ENCODE measurements at regions not wholly inside any gene's neighbourhood (a gene's known extent, or its start where the extent isn't known, plus 50 kb on each side); places are given as distances from the start of the nearest gene placed in this dataset.

DNA sequence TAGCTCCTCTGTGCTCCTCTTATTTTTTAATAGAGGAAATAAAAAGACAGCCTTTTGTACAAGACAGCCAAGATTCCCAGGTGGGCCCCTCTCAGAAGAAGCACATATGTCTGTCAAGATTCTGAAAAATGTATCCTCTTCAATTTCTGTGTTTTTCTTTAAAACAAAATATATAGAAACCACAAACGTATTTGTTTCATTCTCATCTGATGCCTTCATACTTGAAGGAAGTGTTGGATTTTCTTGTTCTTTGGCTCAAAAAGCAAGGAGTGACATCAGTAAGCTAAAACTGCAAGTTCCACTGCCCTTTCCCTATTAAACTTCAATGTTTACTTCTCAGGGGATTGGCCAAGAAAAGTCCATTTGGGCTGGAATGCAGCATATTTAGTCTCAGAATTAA, 193.8 kb upstream of the OSR1 start:
- no peak for DNase-seq
- WGBS, 4 donors = 53 to 58% (median 56%) methylated on average over 1 of the region's 1 CpG
- no peak for TF ChIP-seq POLR2A (IDR thresholded peaks at IDR 0.05)
- TF ChIP-seq, protein P1, sequence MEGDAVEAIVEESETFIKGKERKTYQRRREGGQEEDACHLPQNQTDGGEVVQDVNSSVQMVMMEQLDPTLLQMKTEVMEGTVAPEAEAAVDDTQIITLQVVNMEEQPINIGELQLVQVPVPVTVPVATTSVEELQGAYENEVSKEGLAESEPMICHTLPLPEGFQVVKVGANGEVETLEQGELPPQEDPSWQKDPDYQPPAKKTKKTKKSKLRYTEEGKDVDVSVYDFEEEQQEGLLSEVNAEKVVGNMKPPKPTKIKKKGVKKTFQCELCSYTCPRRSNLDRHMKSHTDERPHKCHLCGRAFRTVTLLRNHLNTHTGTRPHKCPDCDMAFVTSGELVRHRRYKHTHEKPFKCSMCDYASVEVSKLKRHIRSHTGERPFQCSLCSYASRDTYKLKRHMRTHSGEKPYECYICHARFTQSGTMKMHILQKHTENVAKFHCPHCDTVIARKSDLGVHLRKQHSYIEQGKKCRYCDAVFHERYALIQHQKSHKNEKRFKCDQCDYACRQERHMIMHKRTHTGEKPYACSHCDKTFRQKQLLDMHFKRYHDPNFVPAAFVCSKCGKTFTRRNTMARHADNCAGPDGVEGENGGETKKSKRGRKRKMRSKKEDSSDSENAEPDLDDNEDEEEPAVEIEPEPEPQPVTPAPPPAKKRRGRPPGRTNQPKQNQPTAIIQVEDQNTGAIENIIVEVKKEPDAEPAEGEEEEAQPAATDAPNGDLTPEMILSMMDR (IDR thresholded peaks at IDR 0.05) = no peak
- Histone ChIP-seq H3K9me3 (replicated peaks in 1 of 3) (no peaks in the 10 kb centered on the region), H3K4me1 (replicated peaks in 1 of 2) (no peaks in the 10 kb centered on the region), H3K27me3 (no peaks in the 10 kb centered on the region), H3K36me3 (replicated peaks in 1 of 2) (no peaks in the 10 kb centered on the region), H3K4me3 (no peak overlapping the region), H3K27ac (no peak overlapping the region)
- intact Hi-C loops (cut with DNase I) = no loop called here

DNA sequence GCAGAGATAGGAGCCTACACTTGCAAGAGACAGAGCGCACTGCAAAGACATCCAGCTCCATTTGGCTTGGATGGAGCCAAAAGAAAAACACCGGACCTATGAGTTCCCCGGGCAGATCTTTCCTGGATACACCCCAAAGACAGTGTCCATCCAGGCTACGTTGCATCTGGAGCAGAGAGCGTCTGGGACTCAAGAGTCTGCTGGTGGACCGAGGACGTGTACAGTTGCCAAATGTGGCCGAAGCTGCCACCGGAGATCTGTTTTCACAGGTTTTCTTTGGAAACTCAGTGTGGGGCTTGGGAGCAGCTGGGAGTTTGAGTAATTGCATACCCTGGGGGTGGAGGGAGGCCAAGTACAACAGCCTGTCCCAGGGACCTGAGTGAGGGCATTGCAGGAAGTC, 192.3 kb upstream of the OSR1 start:
- no peaks in the 10 kb centered on the region for H3K27me3 ChIP-seq
- H3K27ac ChIP-seq = no peak overlapping the region
- DNase-seq = no peak
- H3K36me3 ChIP-seq (replicated peaks in 1 of 2) = no peaks in the 10 kb centered on the region
- H3K9me3 ChIP-seq (replicated peaks in 1 of 3) = no peaks in the 10 kb centered on the region
- H3K4me1 ChIP-seq (replicated peaks in 1 of 2) = no peaks in the 10 kb centered on the region
- no peak for TF ChIP-seq POLR2A (IDR thresholded peaks at IDR 0.05)
- TF ChIP-seq, protein P1 (IDR thresholded peaks at IDR 0.05) = no peak
- no peak overlapping the region for H3K4me3 ChIP-seq
- intact Hi-C loops (cut with DNase I) = no loop called here
- 62 to 81% (median 76%) methylated on average over 9 of the region's 9 CpGs for WGBS, 4 donors

DNA sequence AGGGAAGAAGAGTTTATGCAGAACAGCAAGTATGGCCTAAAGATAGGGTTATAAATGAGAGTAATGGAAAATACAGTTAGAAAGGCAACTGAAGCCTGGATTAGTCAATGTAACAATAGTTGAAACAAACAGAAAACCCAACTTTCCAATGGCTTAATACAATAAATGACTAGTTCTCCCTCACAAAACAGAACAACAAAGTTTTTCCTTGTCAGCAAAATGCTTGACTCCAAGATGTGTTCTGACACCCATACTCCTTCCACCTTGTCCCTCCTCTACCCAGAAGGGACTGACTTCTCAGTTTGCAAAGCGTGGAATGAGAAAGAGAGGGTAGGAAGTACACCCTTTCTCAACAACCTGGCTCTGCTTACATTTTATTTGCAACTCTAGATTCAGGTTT, 191.4 kb upstream of the OSR1 start:
- intact Hi-C loops (cut with DNase I) = no loop called here
- H3K36me3 ChIP-seq (replicated peaks in 1 of 2) = no peaks in the 10 kb centered on the region
- DNase-seq = no peak
- no peaks in the 10 kb centered on the region for H3K27me3 ChIP-seq
- TF ChIP-seq, protein P1 (IDR thresholded peaks at IDR 0.05) = no peak
- no peak for TF ChIP-seq POLR2A (IDR thresholded peaks at IDR 0.05)
- H3K4me1 ChIP-seq (replicated peaks in 1 of 2) = no peaks in the 10 kb centered on the region
- WGBS, 4 donors = 84 to 92% (median 88%) methylated on average over 1 of the region's 1 CpG
- no peaks in the 10 kb centered on the region for H3K9me3 ChIP-seq (replicated peaks in 1 of 3)
- H3K27ac ChIP-seq = no peak overlapping the region
- no peak overlapping the region for H3K4me3 ChIP-seq

DNA sequence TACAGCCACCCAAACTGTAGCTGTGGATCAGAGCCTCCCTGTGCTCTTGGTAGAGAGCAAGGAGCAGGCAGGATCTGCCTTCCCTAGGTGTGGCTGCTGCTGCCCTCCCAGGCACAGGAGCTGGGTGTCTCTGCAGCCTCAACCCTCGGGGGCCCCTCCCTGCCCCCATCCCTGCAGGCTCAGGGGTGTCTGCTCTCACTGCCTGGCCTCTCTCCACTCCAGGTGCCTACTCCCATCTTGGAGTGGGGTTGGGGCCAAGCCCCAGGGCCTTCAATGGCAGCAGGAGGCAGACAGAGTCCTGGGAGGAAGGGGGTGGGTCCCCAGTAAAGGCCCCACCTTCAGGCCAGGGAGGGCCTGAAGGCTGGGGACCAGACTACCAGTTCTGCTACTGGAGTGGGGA, 189.7 kb upstream of the OSR1 start:
- Histone ChIP-seq H3K27me3 (no peaks in the 10 kb centered on the region), H3K9me3 (replicated peaks in 1 of 3) (no peaks in the 10 kb centered on the region), H3K4me1 (replicated peaks in 1 of 2) (no peaks in the 10 kb centered on the region), H3K27ac (no peak overlapping the region), H3K4me3 (no peak overlapping the region), H3K36me3 (replicated peaks in 1 of 2) (no peaks in the 10 kb centered on the region)
- 40 to 61% (median 50%) methylated on average over 1 of the region's 1 CpG; no CpG with 5 or more reads in 1 of the 4 donors for WGBS, 4 donors
- DNase-seq = no peak
- TF ChIP-seq, protein P1 (IDR thresholded peaks at IDR 0.05) = no peak
- no peak for TF ChIP-seq POLR2A (IDR thresholded peaks at IDR 0.05)
- intact Hi-C loops (cut with DNase I) = no loop called here

Measured in adrenal gland (tissue), 9 donors.